Left kidney (tissue), 1 donor: ENCODE measurements at regions not wholly inside any gene's neighbourhood (a gene's known extent, or its start where the extent isn't known, plus 50 kb on each side); places are given as distances from the start of the nearest gene placed in this dataset.

ENCODE experiments used
- DNase-seq: peaks from one replicate; pipeline ENCODE4 v3.0.0-alpha.2; 2013

GRCh38 chr1:4590756-4591155, 63.7 kb upstream of the AJAP1 start:
- DNase-seq, result no peak

DNA sequence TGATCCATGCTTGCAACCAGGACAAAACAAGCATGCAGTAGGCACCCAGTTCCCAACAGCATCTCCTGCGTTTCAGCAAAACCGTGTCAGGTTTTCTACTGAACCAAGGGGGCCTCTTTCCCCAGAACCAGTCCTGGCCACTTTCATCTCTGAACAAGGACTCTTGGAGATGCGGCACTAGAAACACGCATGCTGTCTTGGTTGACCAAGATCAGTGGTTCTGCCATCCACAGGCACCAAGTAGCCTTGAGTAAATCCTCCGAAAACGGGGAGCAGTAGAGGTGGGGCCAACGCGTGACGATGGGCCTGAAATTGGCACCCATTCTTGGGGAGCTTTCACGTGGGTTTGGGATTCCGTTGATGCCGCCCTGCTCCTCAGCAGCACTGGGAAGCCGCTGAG, 62.5 kb upstream of the AJAP1 start:
- DNase-seq, result no peak

- DNase-seq, result no peak
Measured at GRCh38 chr1:4593106-4593505, 61.3 kb upstream of the AJAP1 start.

- DNase-seq, result no peak
Measured at GRCh38 chr1:4594286-4594991, 60.0 kb upstream of the AJAP1 start.

- no peak for DNase-seq
Measured at GRCh38 chr1:4595341-4596225, 58.8 kb upstream of the AJAP1 start.

DNA sequence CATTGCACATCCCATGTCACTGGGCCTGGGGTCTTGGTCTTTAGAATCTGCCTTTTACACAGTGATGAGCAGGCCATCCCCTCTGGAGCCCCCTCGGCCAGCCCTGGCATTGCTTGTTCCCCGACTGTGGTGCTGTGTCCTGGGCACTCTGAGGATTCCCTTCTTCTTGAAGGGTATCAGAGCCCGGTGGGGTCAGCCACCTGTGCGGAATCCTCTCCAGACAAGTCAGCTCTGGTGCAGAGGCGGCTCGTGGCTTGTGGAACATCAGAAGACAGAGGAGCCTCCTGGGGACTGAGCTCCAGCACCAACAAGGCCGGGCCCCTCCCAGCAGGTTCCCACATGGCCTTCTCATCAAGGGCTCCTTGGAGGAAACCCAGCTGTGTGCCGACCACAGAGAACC, 57.9 kb upstream of the AJAP1 start:
- DNase-seq, result no peak

- no peak for DNase-seq
Measured at GRCh38 chr1:4597020-4597419, 57.4 kb upstream of the AJAP1 start.

GRCh38 chr1:4598561-4598960, 55.8 kb upstream of the AJAP1 start:
- DNase-seq, result no peak

DNA sequence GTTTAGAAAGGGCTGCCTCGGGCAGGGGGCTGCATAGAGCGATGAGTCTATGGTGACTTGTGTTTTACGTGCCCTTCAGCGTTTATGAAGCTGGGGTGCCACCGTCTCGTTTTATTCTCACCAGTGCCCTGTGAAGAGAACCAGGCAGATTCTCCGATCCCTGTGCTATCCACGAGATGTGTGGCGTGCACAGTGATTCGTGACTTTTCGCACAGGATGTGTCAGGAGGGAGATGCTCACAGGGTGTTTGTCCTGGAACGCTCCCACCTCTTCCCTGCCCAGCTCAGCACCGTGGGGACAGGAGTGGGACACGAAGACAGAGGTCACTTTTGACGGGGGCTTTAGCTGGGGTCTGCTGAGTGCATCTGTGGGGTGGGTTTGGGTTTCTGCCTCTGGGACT, 54.9 kb upstream of the AJAP1 start:
- no peak for DNase-seq

- DNase-seq, result no peak
Measured at GRCh38 chr1:4599951-4600481, 54.4 kb upstream of the AJAP1 start.

DNA sequence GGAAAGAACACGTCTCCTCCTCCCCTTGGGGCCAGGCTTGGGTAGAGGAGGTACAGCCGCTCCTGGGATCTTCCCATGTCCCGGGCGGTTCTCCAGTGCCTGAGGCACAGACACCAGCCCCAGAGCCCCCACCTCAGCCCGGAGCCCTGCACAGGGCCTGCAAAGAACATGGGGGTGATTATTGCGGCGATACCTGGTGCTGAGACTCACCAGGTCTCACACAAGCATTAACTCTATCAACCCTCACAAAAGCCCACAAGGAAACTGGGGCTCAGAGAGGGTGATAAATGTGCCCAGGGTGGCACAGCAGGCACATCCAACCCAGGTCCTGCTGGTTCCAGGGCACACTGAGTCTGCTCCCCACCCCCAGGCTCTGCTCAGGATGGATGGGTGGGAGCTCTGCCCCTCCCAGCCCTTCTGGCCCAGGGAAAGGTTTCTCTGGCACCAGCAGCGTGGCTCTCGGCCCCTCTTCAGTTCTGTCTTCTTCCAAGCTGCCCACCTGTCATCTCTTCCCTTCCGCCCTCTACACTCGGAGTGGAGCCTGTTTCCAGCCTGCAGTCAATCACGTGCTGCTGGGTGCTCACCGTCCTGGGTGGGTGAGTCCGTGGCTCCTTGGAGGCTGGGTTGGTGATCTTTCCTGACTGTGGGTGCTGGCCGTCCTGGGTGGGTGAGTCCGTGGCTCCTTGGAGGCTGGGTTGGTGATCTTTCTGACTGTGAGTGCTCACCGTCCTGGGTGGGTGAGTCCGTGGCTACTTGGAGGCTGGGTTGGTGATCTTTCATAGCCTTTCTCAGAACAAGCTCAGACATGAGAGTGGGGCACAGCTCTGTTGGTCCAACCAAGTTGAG, 53.6 kb upstream of the AJAP1 start:
- no peak for DNase-seq

DNA sequence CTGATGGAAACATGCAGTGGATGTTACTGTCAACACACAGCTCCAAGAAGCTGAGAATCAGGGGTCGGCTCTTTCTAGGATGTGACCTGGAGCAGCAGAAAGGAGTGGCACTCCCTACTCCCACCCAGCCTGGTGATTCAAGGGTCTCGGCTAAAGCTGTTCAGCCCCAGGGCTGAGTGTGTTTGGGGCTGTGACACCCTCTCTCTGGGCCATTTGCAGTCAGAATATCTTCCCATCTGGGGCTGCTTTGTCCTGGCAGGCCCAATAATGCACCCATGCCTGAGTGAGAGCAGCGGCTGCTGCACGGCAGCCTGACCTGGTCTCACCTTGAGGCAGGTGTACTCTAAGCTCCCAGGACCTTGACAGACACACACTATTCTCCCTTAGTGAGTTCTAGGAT, 52.5 kb upstream of the AJAP1 start:
- DNase-seq, result no peak

DNA sequence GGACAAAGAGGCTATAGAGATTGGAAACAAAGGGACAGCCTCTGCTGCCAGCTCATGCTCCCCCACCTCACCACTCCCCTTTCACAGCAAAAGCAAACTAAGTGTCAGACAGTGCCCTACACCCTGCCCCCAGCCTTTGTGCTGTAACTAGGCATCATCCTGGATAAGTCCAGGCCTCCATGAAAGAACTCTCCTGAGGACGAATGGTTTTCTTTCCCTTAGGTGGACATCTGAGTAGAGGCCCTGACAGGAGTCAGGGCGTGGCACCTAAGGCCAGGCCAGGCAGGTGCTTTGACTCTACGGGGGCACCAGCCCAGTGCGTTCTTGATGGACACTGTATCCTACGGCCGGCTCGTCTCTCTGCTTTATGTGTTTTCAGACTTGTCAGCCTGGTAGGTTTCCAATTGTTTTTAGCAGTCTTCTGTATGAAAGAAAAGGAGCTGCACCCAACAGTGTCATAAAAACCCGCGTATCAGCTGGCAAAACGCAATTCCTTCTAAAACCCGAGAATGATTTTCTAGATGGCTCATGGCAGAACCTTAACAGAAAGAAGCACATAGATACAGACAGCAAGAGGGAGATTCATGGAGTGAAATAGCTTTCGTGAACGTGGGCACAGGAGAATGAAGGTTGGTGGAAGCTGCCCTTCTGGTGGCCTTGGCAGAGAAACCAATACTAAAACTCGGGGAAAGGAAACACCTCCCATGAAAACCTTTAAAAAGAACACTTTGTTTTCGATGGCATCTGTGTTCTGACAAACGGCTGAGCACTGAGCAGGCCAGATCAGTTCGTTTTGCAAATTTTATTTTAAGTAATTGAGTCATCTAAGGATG, 51.7 kb upstream of the AJAP1 start:
- DNase-seq, result no peak

DNA sequence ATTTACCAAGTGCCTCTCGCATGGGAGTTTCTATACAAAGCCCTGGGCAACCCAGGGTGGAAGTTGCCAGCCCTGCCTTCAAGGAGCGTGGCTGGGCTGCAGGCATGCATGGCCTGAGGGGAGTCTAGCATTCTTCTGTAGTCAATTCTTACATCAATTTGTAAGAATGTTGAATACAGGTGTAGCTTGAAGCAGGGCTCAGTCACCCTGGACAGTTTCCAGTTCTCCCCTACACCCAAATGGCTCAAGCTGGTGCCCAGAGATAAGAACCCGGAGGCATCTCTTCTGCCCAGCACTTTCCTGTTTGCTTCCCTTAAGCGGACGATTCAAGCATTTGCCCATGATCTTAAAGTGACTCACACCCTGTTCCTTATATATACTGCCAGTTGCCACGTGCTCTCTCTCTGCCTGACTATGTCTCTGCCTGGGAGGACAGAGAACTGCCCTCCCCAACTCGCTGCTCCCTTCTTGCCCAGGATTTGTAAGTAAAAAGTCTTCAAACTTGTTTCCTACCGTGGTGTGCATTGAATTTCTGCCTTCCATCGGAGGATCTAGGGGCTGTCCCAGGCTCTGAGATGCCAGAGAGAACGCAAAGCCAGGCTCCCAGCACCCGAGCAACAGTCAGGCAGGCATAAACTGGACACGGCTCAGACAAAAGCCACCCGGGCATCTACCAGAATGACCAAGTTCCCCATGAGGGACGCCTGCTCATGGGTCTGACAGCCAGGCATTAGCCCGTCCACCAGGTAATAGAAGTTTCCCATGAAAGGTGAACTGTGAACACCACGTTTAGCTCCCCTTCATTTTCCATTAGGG, 50.9 kb upstream of the AJAP1 start:
- DNase-seq, result no peak
